Fibroblast of lung (primary cell): ENCODE measurements at regions not wholly inside any gene's neighbourhood (a gene's known extent, or its start where the extent isn't known, plus 50 kb on each side); places are given as distances from the start of the nearest gene placed in this dataset.

Experiments
- DNase-seq, 2 donors: peaks; one replicate each; pipeline versions ENCODE4 v3.0.0 to v3.0.0-alpha.2; 2010; ENCODE audit warnings: low read depth in 2 of 2
- H2AFZ ChIP-seq: 2 replicates; pipeline ENCODE4 v1.5.1; 2012; ENCODE audit warnings: low read length, control low read depth, inconsistent platforms
- H3K27ac ChIP-seq: 2 replicates; pipeline ENCODE4 v1.5.1; 2011; ENCODE audit warnings: low read length, control low read depth; ENCODE audit not compliant: insufficient read depth
- H3K27me3 ChIP-seq: 2 replicates; pipeline ENCODE4 v1.5.1; 2011; ENCODE audit warnings: mild to moderate bottlenecking, low read length; ENCODE audit not compliant: control insufficient read depth, insufficient read depth
- H3K36me3 ChIP-seq: 2 replicates; pipeline ENCODE4 v1.5.1; 2011; ENCODE audit warnings: low read length; ENCODE audit not compliant: control insufficient read depth, insufficient read depth
- H3K4me1 ChIP-seq: 2 replicates; pipeline ENCODE4 v1.5.1; 2011; ENCODE audit warnings: low read length; ENCODE audit not compliant: control insufficient read depth, insufficient read depth; ENCODE audit errors: extremely low read depth
- H3K4me2 ChIP-seq: 2 replicates; pipeline ENCODE4 v1.5.1; 2011; ENCODE audit warnings: low read length, control low read depth; ENCODE audit not compliant: insufficient read depth; ENCODE audit errors: extremely low read depth
- H3K4me3 ChIP-seq, 4 experiments: fragments of 200-600 bp in 1 of 4; sonication (generic) in 1 of 4; replicated peaks in 1 of 4; 2 replicates each; pipeline ENCODE4 v1.5.1; 2011 to 2016; ENCODE audit warnings: low read length in 4 of 4, low read depth in 3 of 4, mild to moderate bottlenecking in 3 of 4, control low read depth in 2 of 4, inconsistent platforms in 1 of 4, mixed read lengths in 1 of 4; ENCODE audit not compliant: insufficient read depth in 1 of 4; ENCODE audit errors: control extremely low read depth in 1 of 4
- H3K79me2 ChIP-seq: 2 replicates; pipeline ENCODE4 v1.5.1; 2012; ENCODE audit warnings: mild to moderate bottlenecking, low read length, inconsistent platforms; ENCODE audit not compliant: control insufficient read depth, insufficient read depth
- H3K9ac ChIP-seq: 2 replicates; pipeline ENCODE4 v1.5.1; 2011; ENCODE audit warnings: mild to moderate bottlenecking, low read length, control low read depth; ENCODE audit not compliant: insufficient read depth
- H3K9me3 ChIP-seq: 2 replicates; pipeline ENCODE4 v1.5.1; 2012; ENCODE audit warnings: low read depth, low read length; ENCODE audit not compliant: control insufficient read depth, insufficient read depth
- H4K20me1 ChIP-seq: 2 replicates; pipeline ENCODE4 v1.5.1; 2011; ENCODE audit warnings: low read length; ENCODE audit not compliant: control insufficient read depth, insufficient read depth; ENCODE audit errors: extremely low read depth
- CTCF ChIP-seq, 2 donors: IDR thresholded peaks in 1 of 2; conservative IDR thresholded peaks in 1 of 2; 1 replicate in 1 of 2; 2 replicates in 1 of 2; pipeline ENCODE4 v1.5.1; 2011 to 2012; ENCODE audit warnings: low read length in 2 of 2, control low read depth in 1 of 2, inconsistent platforms in 1 of 2, low read depth in 1 of 2, mild to moderate bottlenecking in 1 of 2
- EZH2 ChIP-seq: IDR thresholded peaks from 2 replicates; pipeline ENCODE4 v1.5.1; 2012; ENCODE audit warnings: low read length, control low read depth, mild to moderate bottlenecking; ENCODE audit errors: missing control alignments

DNA sequence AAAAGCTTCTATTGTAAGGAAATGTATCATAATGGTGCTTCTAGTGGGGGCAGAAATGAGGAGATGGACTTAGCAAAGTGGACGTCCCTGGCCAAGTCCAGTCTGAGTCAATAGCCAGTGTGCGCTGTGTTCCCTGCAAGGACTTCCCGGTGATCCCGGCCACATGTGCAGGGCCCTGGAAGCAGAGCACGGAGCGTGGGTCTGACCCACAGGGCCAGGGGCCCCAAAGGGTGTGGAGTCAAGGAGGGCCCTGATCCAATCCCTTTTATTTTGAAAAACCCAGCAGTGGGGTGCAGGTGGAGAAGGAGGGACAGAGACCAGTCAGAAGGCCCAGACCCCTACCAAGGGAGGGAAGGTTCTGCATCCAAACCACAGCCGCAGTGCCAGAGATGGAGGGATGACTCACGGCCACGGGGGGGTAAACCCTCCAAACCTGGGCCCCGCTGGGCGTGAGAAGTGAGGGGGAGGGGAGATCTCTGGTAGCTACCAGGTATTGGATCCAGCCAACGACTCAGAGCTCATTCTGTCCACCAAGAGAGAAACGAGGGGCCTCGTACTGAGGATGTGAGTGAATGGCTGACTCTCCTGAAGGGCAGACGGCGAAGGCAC lies 57.2 kb upstream of the VIPR2 start:
- H3K9ac ChIP-seq = no peak overlapping the region

GRCh38 chr7:159200421-159200820 lies 55.8 kb upstream of the VIPR2 start:
- no peak overlapping the region for H3K27ac ChIP-seq
- H3K36me3 ChIP-seq = no peaks in the 10 kb centered on the region
- no peaks in the 10 kb centered on the region for H3K4me1 ChIP-seq
- no peaks in the 10 kb centered on the region for H4K20me1 ChIP-seq
- H3K9ac ChIP-seq = no peak overlapping the region
- TF ChIP-seq CTCF (conservative IDR thresholded peaks at IDR 0.05 in 1 of 2, IDR thresholded peaks at IDR 0.05 in 1 of 2; ENCODE audit: low read depth in 1 of 2, low read length in 2 of 2) = no peak
- TF ChIP-seq EZH2 = no peak
- no peak overlapping the region for H3K4me2 ChIP-seq
- H3K9me3 ChIP-seq = no peaks in the 10 kb centered on the region
- no peaks in the 10 kb centered on the region for H3K27me3 ChIP-seq
- DNase-seq = no peak
- H2AFZ ChIP-seq = no peak overlapping the region
- H3K4me3 ChIP-seq = no peak overlapping the region
- no peaks in the 10 kb centered on the region for H3K79me2 ChIP-seq

More for the DNA sequence above, 57.2 kb upstream of the VIPR2 start:
- Histone ChIP-seq H2AFZ (no peak overlapping the region), H3K79me2 (no peaks in the 10 kb centered on the region), H3K4me1 (no peaks in the 10 kb centered on the region), H3K27ac (no peak overlapping the region), H3K27me3 (no peaks in the 10 kb centered on the region), H3K9me3 (no peaks in the 10 kb centered on the region), H3K4me2 (no peak overlapping the region), H3K36me3 (no peaks in the 10 kb centered on the region), H3K4me3 (no peak overlapping the region), H4K20me1 (no peaks in the 10 kb centered on the region)
- no peak for DNase-seq
- TF ChIP-seq EZH2 = no peak
- TF ChIP-seq CTCF (conservative IDR thresholded peaks at IDR 0.05 in 1 of 2, IDR thresholded peaks at IDR 0.05 in 1 of 2; ENCODE audit: low read depth in 1 of 2, low read length in 2 of 2) = no peak

GRCh38 chr7:159198016-159198724 lies 53.5 kb upstream of the VIPR2 start:
- no peaks in the 10 kb centered on the region for H3K79me2 ChIP-seq
- H3K4me1 ChIP-seq = no peaks in the 10 kb centered on the region
- H3K9me3 ChIP-seq = no peaks in the 10 kb centered on the region
- no peak overlapping the region for H3K27ac ChIP-seq
- no peak overlapping the region for H2AFZ ChIP-seq
- TF ChIP-seq CTCF (conservative IDR thresholded peaks at IDR 0.05 in 1 of 2, IDR thresholded peaks at IDR 0.05 in 1 of 2; ENCODE audit: low read depth in 1 of 2, low read length in 2 of 2) (no peak), EZH2 (no peak)
- DNase-seq = no peak
- no peaks in the 10 kb centered on the region for H3K27me3 ChIP-seq
- H3K4me2 ChIP-seq = no peak overlapping the region
- no peak overlapping the region for H3K9ac ChIP-seq
- H4K20me1 ChIP-seq = no peaks in the 10 kb centered on the region
- no peak overlapping the region for H3K4me3 ChIP-seq
- H3K36me3 ChIP-seq = no peaks in the 10 kb centered on the region
